Activated T-cell treated with anti-CD3 and anti-CD28 coated beads, Interleukin-2, amount 50 U/mL, for 48 hours (primary cell): ENCODE measurements at regions not wholly inside any gene's neighbourhood (a gene's known extent, or its start where the extent isn't known, plus 50 kb on each side); places are given as distances from the start of the nearest gene placed in this dataset.
"Not testable (repeated sequence)": the region's sequence is repeated elsewhere in the genome, so short reads cannot be mapped to it uniquely, and the experiment has no call there.

Experiments used
- DNase-seq, 2 experiments: peaks; one replicate each; pipeline ENCODE4 v3.0.0-alpha.2; 2020

- DNase-seq = no peak
Measured at GRCh38 chr3:145209561-145209960, 951.4 kb downstream of the PLOD2 start.

- DNase-seq = no peak
Measured at GRCh38 chr3:145219355-145220235, 941.4 kb downstream of the PLOD2 start.

GRCh38 chr3:145224886-145225285 lies 936.1 kb downstream of the PLOD2 start:
- DNase-seq = no peak

GRCh38 chr3:145243875-145244274 lies 917.1 kb downstream of the PLOD2 start:
- DNase-seq = no peak

GRCh38 chr3:145244327-145244726 lies 916.7 kb downstream of the PLOD2 start:
- DNase-seq = no peak

GRCh38 chr3:145246291-145246690 lies 914.7 kb downstream of the PLOD2 start:
- DNase-seq = no peak

- no peak for DNase-seq
Measured at GRCh38 chr3:145248928-145249327, 912.1 kb downstream of the PLOD2 start.

- DNase-seq = no peak
Measured at GRCh38 chr3:145251311-145251710, 909.7 kb downstream of the PLOD2 start.

- DNase-seq = not testable (repeated sequence)
Measured at GRCh38 chr3:145257967-145258366, 903.0 kb downstream of the PLOD2 start.

- DNase-seq = no peak
Measured at GRCh38 chr3:145259166-145259880, 901.7 kb downstream of the PLOD2 start.

- not testable (repeated sequence) for DNase-seq
Measured at GRCh38 chr3:145263458-145263857, 897.5 kb downstream of the PLOD2 start.

- no peak for DNase-seq
Measured at GRCh38 chr3:145266368-145266767, 894.6 kb downstream of the PLOD2 start.

- no peak for DNase-seq
Measured at GRCh38 chr3:145269106-145269505, 891.9 kb downstream of the PLOD2 start.

- DNase-seq = no peak
Measured at GRCh38 chr3:145272684-145273083, 888.3 kb downstream of the PLOD2 start.

GRCh38 chr3:145282505-145282904 lies 878.5 kb downstream of the PLOD2 start:
- DNase-seq = no peak

- no peak for DNase-seq
Measured at GRCh38 chr3:145286937-145287336, 874.0 kb downstream of the PLOD2 start.

GRCh38 chr3:145290010-145290409 lies 871.0 kb downstream of the PLOD2 start:
- DNase-seq = no peak

GRCh38 chr3:145294572-145294971 lies 866.4 kb downstream of the PLOD2 start:
- DNase-seq = no peak

- no peak for DNase-seq
Measured at GRCh38 chr3:145307272-145307671, 853.7 kb downstream of the PLOD2 start.

- no peak for DNase-seq
Measured at GRCh38 chr3:145313751-145314150, 847.2 kb downstream of the PLOD2 start.

GRCh38 chr3:145316253-145316652 lies 844.7 kb downstream of the PLOD2 start:
- DNase-seq = not testable (repeated sequence)

GRCh38 chr3:145326666-145327065 lies 834.3 kb downstream of the PLOD2 start:
- no peak for DNase-seq

- not testable (repeated sequence) for DNase-seq
Measured at GRCh38 chr3:145333427-145333826, 827.6 kb downstream of the PLOD2 start.

- no peak for DNase-seq
Measured at GRCh38 chr3:145333931-145334330, 827.1 kb downstream of the PLOD2 start.
